ENCODE measurements at regions not wholly inside any gene's neighbourhood (a gene's known extent, or its start where the extent isn't known, plus 50 kb on each side); places are given as distances from the start of the nearest gene placed in this dataset.

DNA sequence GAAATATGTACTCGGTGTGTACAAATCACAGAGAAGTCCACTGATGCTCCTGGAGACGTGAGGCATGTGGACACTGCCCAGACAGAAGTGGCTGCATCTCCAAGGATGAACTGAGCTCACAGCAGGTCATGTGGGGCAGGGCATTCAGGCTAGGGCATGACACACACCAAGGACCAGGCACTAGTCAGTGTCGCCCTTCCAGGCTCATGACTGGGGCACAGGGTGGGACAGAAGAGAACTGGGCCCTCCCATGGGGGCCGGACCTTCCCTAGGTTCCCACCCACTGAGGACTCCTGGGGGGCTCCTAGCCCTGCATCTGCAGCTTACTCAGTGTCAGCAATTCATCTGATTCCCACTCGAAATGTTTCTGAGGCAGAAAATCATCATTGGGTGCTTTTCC lies 256.8 kb upstream of the IRX4 start:
- Histone ChIP-seq H3K27me3 (replicated peaks in 2 of 5; ENCODE audit: control insufficient read depth in 4 of 5, insufficient read depth in 5 of 5, low read length in 4 of 5) (no peaks in the 10 kb centered on the region), H3K36me3 (ENCODE audit: control insufficient read depth in 4 of 4, insufficient read depth in 4 of 4, low read length in 3 of 4) (no peaks in the 10 kb centered on the region), H3K4me1 (ENCODE audit: control extremely low read depth in 1 of 4, control insufficient read depth in 4 of 4, insufficient read depth in 4 of 4, low read length in 3 of 4) (no peaks in the 10 kb centered on the region), H3K9me3 (ENCODE audit: control extremely low read depth in 1 of 5, control insufficient read depth in 4 of 5, insufficient read depth in 2 of 5, low read depth in 1 of 5, low read length in 4 of 5) (peaks cover 0 to 5% (median 0%) of the 10 kb centered on the region in 5 experiments), H3K4me3 (ENCODE audit: control insufficient read depth in 1 of 7, extremely low read depth in 1 of 7, insufficient read depth in 4 of 7, low read depth in 2 of 7, low read length in 6 of 7) (no peak overlapping the region), H3K27ac (ENCODE audit: insufficient read depth in 1 of 2, low read depth in 1 of 2, low read length in 2 of 2, poor library complexity in 1 of 2, severe bottlenecking in 2 of 2) (no peak overlapping the region)
- no peak for DNase-seq
- 91% methylated on average over 4 of the region's 5 CpGs for WGBS (ENCODE audit: insufficient coverage)
- ChIA-PET CTCF (no interaction called here), POLR2A (no interaction called here)

DNA sequence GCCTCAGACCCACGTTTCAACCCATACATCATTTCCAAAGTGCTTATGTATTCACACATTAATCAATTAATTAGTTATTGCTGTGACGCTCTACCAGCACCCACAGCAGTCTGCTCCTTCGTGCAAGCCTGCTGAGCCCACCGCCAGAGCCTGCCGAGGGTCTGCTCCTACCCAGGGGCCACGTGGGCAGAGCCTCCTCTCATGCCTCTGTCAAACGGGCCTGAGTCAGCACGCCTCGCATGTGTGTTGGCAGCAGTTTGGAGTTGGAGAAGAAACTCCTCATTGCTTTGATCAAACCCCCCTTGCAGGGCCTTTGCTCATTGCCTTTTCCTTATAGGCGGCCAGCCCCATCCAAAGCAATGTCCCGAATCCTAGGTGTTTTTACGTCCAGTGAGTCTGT lies 256.2 kb upstream of the IRX4 start:
- WGBS (ENCODE audit: insufficient coverage) = 96% methylated on average over 12 of the region's 12 CpGs
- no peaks in the 10 kb centered on the region for H3K4me1 ChIP-seq (ENCODE audit: control extremely low read depth in 1 of 4, control insufficient read depth in 4 of 4, insufficient read depth in 4 of 4, low read length in 3 of 4)
- no peaks in the 10 kb centered on the region for H3K36me3 ChIP-seq (ENCODE audit: control insufficient read depth in 4 of 4, insufficient read depth in 4 of 4, low read length in 3 of 4)
- ChIA-PET POLR2A (no interaction called here), CTCF (no interaction called here)
- no peak for DNase-seq
- no peaks in the 10 kb centered on the region for H3K9me3 ChIP-seq (ENCODE audit: control extremely low read depth in 1 of 5, control insufficient read depth in 4 of 5, insufficient read depth in 2 of 5, low read depth in 1 of 5, low read length in 4 of 5)
- H3K27ac ChIP-seq (ENCODE audit: insufficient read depth in 1 of 2, low read depth in 1 of 2, low read length in 2 of 2, poor library complexity in 1 of 2, severe bottlenecking in 2 of 2) = no peak overlapping the region
- H3K4me3 ChIP-seq (ENCODE audit: control insufficient read depth in 1 of 7, extremely low read depth in 1 of 7, insufficient read depth in 4 of 7, low read depth in 2 of 7, low read length in 6 of 7) = no peak overlapping the region
- no peaks in the 10 kb centered on the region for H3K27me3 ChIP-seq (replicated peaks in 2 of 5; ENCODE audit: control insufficient read depth in 4 of 5, insufficient read depth in 5 of 5, low read length in 4 of 5)

DNA sequence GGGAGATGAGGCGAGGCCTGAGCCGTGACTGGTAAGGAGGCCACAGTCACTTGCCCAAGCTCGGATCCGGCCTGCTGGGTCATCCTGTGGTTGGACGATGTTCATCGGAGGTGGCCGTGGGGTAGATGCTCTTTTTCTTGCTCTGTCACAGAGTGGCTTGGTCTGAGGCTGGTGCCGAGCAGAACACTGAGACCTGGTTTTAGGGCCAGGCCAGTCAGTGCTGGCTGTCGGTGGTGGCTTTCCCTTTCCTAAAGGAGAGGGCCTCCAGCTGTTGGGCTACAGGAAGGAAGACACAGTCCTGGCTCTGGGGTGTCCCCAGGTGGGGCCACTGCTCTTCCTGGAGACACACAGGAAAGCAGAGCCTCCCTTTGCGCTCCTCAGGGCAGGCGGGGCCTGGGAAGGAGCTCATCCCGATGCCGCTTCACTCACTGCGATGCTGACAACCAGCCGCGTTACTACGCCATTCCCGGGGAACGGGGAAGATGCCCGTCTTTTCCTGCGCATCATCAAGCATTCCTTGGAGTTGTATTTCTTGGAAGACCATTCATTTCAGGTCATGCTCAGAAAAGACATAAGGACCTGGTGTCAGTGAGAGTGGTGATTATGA lies 254.8 kb upstream of the IRX4 start:
- WGBS (ENCODE audit: insufficient coverage) = 94% methylated on average over 16 of the region's 21 CpGs
- ChIA-PET CTCF (no interaction called here), POLR2A (no interaction called here)
- no peaks in the 10 kb centered on the region for H3K36me3 ChIP-seq (ENCODE audit: control insufficient read depth in 4 of 4, insufficient read depth in 4 of 4, low read length in 3 of 4)
- DNase-seq = no peak
- no peaks in the 10 kb centered on the region for H3K9me3 ChIP-seq (ENCODE audit: control extremely low read depth in 1 of 5, control insufficient read depth in 4 of 5, insufficient read depth in 2 of 5, low read depth in 1 of 5, low read length in 4 of 5)
- no peak overlapping the region for H3K4me3 ChIP-seq (ENCODE audit: control insufficient read depth in 1 of 7, extremely low read depth in 1 of 7, insufficient read depth in 4 of 7, low read depth in 2 of 7, low read length in 6 of 7)
- no peaks in the 10 kb centered on the region for H3K4me1 ChIP-seq (ENCODE audit: control extremely low read depth in 1 of 4, control insufficient read depth in 4 of 4, insufficient read depth in 4 of 4, low read length in 3 of 4)
- H3K27me3 ChIP-seq (replicated peaks in 2 of 5; ENCODE audit: control insufficient read depth in 4 of 5, insufficient read depth in 5 of 5, low read length in 4 of 5) = no peaks in the 10 kb centered on the region
- H3K27ac ChIP-seq (ENCODE audit: insufficient read depth in 1 of 2, low read depth in 1 of 2, low read length in 2 of 2, poor library complexity in 1 of 2, severe bottlenecking in 2 of 2) = no peak overlapping the region

DNA sequence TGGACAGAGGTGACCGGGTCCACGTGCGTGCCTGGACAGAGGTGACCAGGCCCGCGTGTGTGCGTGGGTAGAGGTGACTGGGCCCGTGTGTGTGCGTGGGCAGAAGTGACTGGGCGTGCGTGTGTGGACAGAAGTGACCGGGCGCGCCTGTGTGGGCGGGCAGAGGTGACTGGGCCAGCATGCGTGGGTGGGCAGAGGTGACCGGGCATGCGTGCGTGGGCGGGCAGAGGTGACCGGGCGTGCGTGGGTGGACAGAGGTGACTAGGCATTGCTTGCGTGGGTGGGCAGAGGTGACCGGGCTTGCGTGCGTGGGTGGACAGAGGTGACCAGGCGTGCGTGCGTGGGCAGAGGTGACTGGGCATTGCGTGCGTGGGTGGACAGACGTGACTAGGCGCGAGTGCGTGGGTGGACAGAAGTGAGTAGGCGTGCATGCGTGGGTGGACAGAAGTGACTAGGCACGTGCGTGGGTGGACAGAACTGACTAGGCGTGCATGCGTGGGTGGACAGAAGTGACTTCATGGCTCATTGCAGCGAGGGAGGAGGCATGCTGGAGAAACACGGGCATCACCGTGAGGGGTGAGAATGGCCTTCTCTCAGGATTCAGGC lies 254.1 kb upstream of the IRX4 start:
- 96% methylated on average over 44 of the region's 44 CpGs for WGBS (ENCODE audit: insufficient coverage)
- no peak for DNase-seq
- POLR2A ChIA-PET = no interaction called here
- CTCF ChIA-PET = no interaction called here
- Histone ChIP-seq H3K4me1 (ENCODE audit: control extremely low read depth in 1 of 4, control insufficient read depth in 4 of 4, insufficient read depth in 4 of 4, low read length in 3 of 4) (no peaks in the 10 kb centered on the region), H3K4me3 (ENCODE audit: control insufficient read depth in 1 of 7, extremely low read depth in 1 of 7, insufficient read depth in 4 of 7, low read depth in 2 of 7, low read length in 6 of 7) (no peak overlapping the region), H3K36me3 (ENCODE audit: control insufficient read depth in 4 of 4, insufficient read depth in 4 of 4, low read length in 3 of 4) (no peaks in the 10 kb centered on the region), H3K27ac (ENCODE audit: insufficient read depth in 1 of 2, low read depth in 1 of 2, low read length in 2 of 2, poor library complexity in 1 of 2, severe bottlenecking in 2 of 2) (no peak overlapping the region), H3K9me3 (ENCODE audit: control extremely low read depth in 1 of 5, control insufficient read depth in 4 of 5, insufficient read depth in 2 of 5, low read depth in 1 of 5, low read length in 4 of 5) (no peaks in the 10 kb centered on the region), H3K27me3 (replicated peaks in 2 of 5; ENCODE audit: control insufficient read depth in 4 of 5, insufficient read depth in 5 of 5, low read length in 4 of 5) (no peaks in the 10 kb centered on the region)

DNA sequence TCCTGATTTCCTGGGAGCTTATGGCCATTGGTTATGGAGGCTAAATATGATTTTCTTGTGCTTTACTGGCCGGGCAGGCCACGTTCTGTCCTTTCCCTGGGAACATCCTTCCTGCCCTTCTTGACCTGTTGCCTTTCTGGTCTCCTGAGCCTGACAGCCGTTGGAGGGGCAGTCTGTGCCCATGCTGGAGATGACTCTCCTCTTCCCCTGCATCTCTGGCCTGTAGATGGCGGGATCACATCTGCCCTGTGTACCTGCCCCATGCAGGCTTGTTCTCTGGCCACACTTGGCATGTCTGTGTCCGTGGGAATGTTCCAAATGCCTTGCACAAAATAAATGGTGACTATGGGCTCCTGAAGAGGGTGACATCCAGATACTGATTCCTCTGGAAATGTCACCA lies 253.1 kb upstream of the IRX4 start:
- POLR2A ChIA-PET = no interaction called here
- Histone ChIP-seq H3K27ac (ENCODE audit: insufficient read depth in 1 of 2, low read depth in 1 of 2, low read length in 2 of 2, poor library complexity in 1 of 2, severe bottlenecking in 2 of 2) (no peak overlapping the region), H3K27me3 (replicated peaks in 2 of 5; ENCODE audit: control insufficient read depth in 4 of 5, insufficient read depth in 5 of 5, low read length in 4 of 5) (no peaks in the 10 kb centered on the region), H3K36me3 (ENCODE audit: control insufficient read depth in 4 of 4, insufficient read depth in 4 of 4, low read length in 3 of 4) (no peaks in the 10 kb centered on the region), H3K9me3 (ENCODE audit: control extremely low read depth in 1 of 5, control insufficient read depth in 4 of 5, insufficient read depth in 2 of 5, low read depth in 1 of 5, low read length in 4 of 5) (no peaks in the 10 kb centered on the region), H3K4me1 (ENCODE audit: control extremely low read depth in 1 of 4, control insufficient read depth in 4 of 4, insufficient read depth in 4 of 4, low read length in 3 of 4) (no peaks in the 10 kb centered on the region), H3K4me3 (ENCODE audit: control insufficient read depth in 1 of 7, extremely low read depth in 1 of 7, insufficient read depth in 4 of 7, low read depth in 2 of 7, low read length in 6 of 7) (no peak overlapping the region)
- CTCF ChIA-PET = no interaction called here
- DNase-seq = no peak
- WGBS (ENCODE audit: insufficient coverage) = 76% methylated on average over 4 of the region's 5 CpGs

DNA sequence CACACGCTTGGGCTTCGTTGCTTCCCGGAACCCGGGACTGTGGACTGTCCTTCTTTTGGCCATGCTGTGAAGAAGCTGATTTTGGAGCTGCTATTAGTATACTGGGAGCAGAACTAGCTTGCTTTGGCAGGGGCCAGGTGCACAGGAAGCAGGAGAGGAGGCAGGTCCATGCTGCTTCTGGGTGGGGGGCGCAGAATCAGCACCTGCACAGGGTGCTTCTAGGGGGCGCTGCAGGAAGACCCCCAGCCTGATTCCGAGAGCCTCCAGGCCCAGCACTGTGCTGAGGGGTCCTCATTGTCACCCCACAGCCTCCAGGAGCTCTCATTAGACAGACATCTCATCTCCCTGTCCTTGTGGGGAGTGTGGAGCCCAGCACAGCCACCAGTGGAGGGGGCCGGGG lies 252.6 kb upstream of the IRX4 start:
- H3K9me3 ChIP-seq (ENCODE audit: control extremely low read depth in 1 of 5, control insufficient read depth in 4 of 5, insufficient read depth in 2 of 5, low read depth in 1 of 5, low read length in 4 of 5) = no peaks in the 10 kb centered on the region
- no peaks in the 10 kb centered on the region for H3K36me3 ChIP-seq (ENCODE audit: control insufficient read depth in 4 of 4, insufficient read depth in 4 of 4, low read length in 3 of 4)

DNA sequence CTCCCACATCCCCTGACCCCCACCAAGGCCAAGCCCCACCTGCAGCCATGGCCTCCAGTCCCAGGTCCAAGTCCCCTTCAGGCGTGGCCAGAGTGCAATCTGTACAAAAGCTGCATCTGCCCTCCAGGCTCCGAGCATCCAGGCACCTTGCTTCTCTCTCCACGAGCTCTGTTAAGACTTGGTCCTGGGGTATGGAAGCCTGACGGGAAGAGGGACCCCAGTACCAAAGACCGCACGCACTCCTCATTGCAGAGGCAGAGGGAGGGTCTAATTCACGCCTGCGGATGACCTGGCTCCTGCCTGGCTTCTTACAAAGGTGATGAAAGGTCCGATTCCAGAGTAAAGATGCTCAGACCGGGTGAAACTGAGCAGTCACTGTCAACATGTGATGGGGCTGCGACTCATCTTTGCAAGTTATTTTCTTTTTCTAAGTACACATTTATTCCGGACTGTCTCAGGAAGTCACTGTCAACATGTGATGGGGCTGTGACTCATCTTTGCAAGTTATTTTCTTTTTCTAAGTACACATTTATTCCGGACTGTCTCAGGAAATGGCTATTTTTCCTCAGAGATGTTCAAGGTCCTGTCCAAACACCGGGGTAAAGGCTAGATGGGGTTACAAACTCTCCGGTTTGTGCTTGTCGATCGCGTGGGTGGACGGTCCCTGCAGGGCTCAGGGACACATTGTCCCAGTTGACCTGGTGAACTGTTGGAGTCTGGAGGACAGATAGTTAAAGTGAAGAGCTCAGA lies 252.0 kb upstream of the IRX4 start:
- Histone ChIP-seq H3K4me1 (ENCODE audit: control extremely low read depth in 1 of 4, control insufficient read depth in 4 of 4, insufficient read depth in 4 of 4, low read length in 3 of 4) (no peaks in the 10 kb centered on the region), H3K27me3 (replicated peaks in 2 of 5; ENCODE audit: control insufficient read depth in 4 of 5, insufficient read depth in 5 of 5, low read length in 4 of 5) (peaks cover 0 to 8% (median 0%) of the 10 kb centered on the region in 5 experiments), H3K9me3 (ENCODE audit: control extremely low read depth in 1 of 5, control insufficient read depth in 4 of 5, insufficient read depth in 2 of 5, low read depth in 1 of 5, low read length in 4 of 5) (no peaks in the 10 kb centered on the region), H3K36me3 (ENCODE audit: control insufficient read depth in 4 of 4, insufficient read depth in 4 of 4, low read length in 3 of 4) (no peaks in the 10 kb centered on the region), H3K27ac (ENCODE audit: insufficient read depth in 1 of 2, low read depth in 1 of 2, low read length in 2 of 2, poor library complexity in 1 of 2, severe bottlenecking in 2 of 2) (no peak overlapping the region), H3K4me3 (ENCODE audit: control insufficient read depth in 1 of 7, extremely low read depth in 1 of 7, insufficient read depth in 4 of 7, low read depth in 2 of 7, low read length in 6 of 7) (no peak overlapping the region)
- ChIA-PET POLR2A (no interaction called here), CTCF (no interaction called here)
- WGBS (ENCODE audit: insufficient coverage) = 89% methylated on average over 19 of the region's 19 CpGs
- DNase-seq = no peak

More for the DNA sequence above, 252.6 kb upstream of the IRX4 start:
- ChIA-PET POLR2A (no interaction called here), CTCF (no interaction called here)
- 98% methylated on average over 5 of the region's 8 CpGs for WGBS (ENCODE audit: insufficient coverage)
- peaks cover 0 to 2% (median 0%) of the 10 kb centered on the region in 5 experiments for H3K27me3 ChIP-seq (replicated peaks in 2 of 5; ENCODE audit: control insufficient read depth in 4 of 5, insufficient read depth in 5 of 5, low read length in 4 of 5)
- no peaks in the 10 kb centered on the region for H3K4me1 ChIP-seq (ENCODE audit: control extremely low read depth in 1 of 4, control insufficient read depth in 4 of 4, insufficient read depth in 4 of 4, low read length in 3 of 4)
- DNase-seq = no peak
- H3K27ac ChIP-seq (ENCODE audit: insufficient read depth in 1 of 2, low read depth in 1 of 2, low read length in 2 of 2, poor library complexity in 1 of 2, severe bottlenecking in 2 of 2) = no peak overlapping the region
- no peak overlapping the region for H3K4me3 ChIP-seq (ENCODE audit: control insufficient read depth in 1 of 7, extremely low read depth in 1 of 7, insufficient read depth in 4 of 7, low read depth in 2 of 7, low read length in 6 of 7)
